OCI-M1 (cell line): ENCODE measurements at regions not wholly inside any gene's neighbourhood (a gene's known extent, or its start where the extent isn't known, plus 50 kb on each side); places are given as distances from the start of the nearest gene placed in this dataset.

Experiments used
- DNase-seq: peaks from one replicate; lab custom pipeline; 2025; lab: John Stamatoyannopoulos, UW

- DNase-seq = no peak
Measured at GRCh38 chr1:157189096-157189495, 50.9 kb upstream of the ETV3 start.
